C4-2B (cell line): ENCODE measurements at regions not wholly inside any gene's neighbourhood (a gene's known extent, or its start where the extent isn't known, plus 50 kb on each side); places are given as distances from the start of the nearest gene placed in this dataset.
"Not testable (repeated sequence)": the region's sequence is repeated elsewhere in the genome, so short reads cannot be mapped to it uniquely, and the experiment has no call there.

Experiments
- ZFX ChIP-seq: fragments of 450-650 bp; IDR thresholded peaks from 2 replicates; pipeline ENCODE4 v1.6.1; 2017
- TF ChIP-seq, protein P1 (sequence below): fragments of 450-650 bp; conservative IDR thresholded peaks from 2 replicates; pipeline ENCODE4 v1.5.1; 2017; ENCODE audit warnings: mild to moderate bottlenecking

DNA sequence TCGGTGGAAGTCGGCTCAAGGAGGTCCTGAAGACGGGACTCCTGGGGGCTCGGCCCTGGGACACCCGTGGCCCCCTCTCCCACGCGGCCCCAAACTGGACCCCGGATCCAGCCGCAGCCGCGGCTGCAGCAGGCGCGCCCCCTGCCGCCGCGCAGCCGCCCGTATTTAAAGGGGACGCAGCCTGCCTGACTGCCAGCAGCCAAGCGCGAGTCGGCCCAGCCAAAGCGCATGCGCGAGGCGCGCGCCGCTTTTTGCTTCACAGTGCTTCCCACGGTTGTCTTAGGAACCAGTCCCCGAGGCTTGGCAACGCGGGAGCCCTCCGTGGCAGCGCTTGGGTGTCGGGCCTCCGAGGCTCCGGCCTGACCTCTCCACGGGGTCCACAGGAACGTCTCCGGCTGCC, 684.4 kb downstream of the KCNJ18 start:
- TF ChIP-seq, protein P1, sequence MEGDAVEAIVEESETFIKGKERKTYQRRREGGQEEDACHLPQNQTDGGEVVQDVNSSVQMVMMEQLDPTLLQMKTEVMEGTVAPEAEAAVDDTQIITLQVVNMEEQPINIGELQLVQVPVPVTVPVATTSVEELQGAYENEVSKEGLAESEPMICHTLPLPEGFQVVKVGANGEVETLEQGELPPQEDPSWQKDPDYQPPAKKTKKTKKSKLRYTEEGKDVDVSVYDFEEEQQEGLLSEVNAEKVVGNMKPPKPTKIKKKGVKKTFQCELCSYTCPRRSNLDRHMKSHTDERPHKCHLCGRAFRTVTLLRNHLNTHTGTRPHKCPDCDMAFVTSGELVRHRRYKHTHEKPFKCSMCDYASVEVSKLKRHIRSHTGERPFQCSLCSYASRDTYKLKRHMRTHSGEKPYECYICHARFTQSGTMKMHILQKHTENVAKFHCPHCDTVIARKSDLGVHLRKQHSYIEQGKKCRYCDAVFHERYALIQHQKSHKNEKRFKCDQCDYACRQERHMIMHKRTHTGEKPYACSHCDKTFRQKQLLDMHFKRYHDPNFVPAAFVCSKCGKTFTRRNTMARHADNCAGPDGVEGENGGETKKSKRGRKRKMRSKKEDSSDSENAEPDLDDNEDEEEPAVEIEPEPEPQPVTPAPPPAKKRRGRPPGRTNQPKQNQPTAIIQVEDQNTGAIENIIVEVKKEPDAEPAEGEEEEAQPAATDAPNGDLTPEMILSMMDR = not testable (repeated sequence)
- TF ChIP-seq ZFX = not testable (repeated sequence)
